HG03025 (cell line): ENCODE measurements at regions not wholly inside any gene's neighbourhood (a gene's known extent, or its start where the extent isn't known, plus 50 kb on each side); places are given as distances from the start of the nearest gene placed in this dataset.
"Not testable (repeated sequence)": the region's sequence is repeated elsewhere in the genome, so short reads cannot be mapped to it uniquely, and the experiment has no call there.

ENCODE experiments used
- ATAC-seq: cut with Tn5 transposase; IDR thresholded peaks from one replicate; pipeline ENCODE4 v1.9.1; 2021; ENCODE audit warnings: mild to moderate bottlenecking, moderate library complexity; ENCODE audit not compliant: unreplicated experiment, low FRiP score

GRCh38 chrX:63000196-63000595 is 350.9 kb downstream of the SPIN4 start:
- ATAC-seq = not testable (repeated sequence)
